SK-N-MC (cell line): ENCODE measurements at regions not wholly inside any gene's neighbourhood (a gene's known extent, or its start where the extent isn't known, plus 50 kb on each side); places are given as distances from the start of the nearest gene placed in this dataset.

Experiments
- EZH2 ChIP-seq: fragments of 200-600 bp; sonication (generic); IDR thresholded peaks from one replicate; pipeline ENCODE4 v1.6.1; 2017; ENCODE audit warnings: antibody characterized with exemption
- FOXP2 ChIP-seq: optimal IDR thresholded peaks from 2 replicates; pipeline ENCODE3; 2011; ENCODE audit warnings: mild to moderate bottlenecking, moderate library complexity; ENCODE audit not compliant: insufficient read depth; ENCODE audit errors: extremely low read length, control extremely low read depth
- POLR2AphosphoS5 ChIP-seq: IDR thresholded peaks from 2 replicates; pipeline ENCODE4 v1.6.1; 2012; ENCODE audit warnings: mild to moderate bottlenecking, low read depth, low read length, borderline replicate concordance

GRCh38 chr10:8577686-8578085 lies 523.2 kb downstream of the GATA3 start:
- TF ChIP-seq POLR2AphosphoS5 (no peak), FOXP2 (no peak), EZH2 (no peak)
